C1 segment of cervical spinal cord (tissue), 14 donors: ENCODE measurements at regions not wholly inside any gene's neighbourhood (a gene's known extent, or its start where the extent isn't known, plus 50 kb on each side); places are given as distances from the start of the nearest gene placed in this dataset.
"Not testable (repeated sequence)": the region's sequence is repeated elsewhere in the genome, so short reads cannot be mapped to it uniquely, and the experiment has no call there.

Experiments
- DNase-seq, 14 donors: peaks; one replicate each; lab custom pipeline; 2025; lab: John Stamatoyannopoulos, UW

- peak in 5 of 14 donors; percentile 2 to 72 (median 4) for DNase-seq
Measured at GRCh38 chr3:82030916-82031315, 269.5 kb upstream of the GBE1 start.

- DNase-seq: no peak
Measured at GRCh38 chr3:82022836-82023235, 261.4 kb upstream of the GBE1 start.

- DNase-seq: no peak
Measured at GRCh38 chr3:82020282-82020681, 258.8 kb upstream of the GBE1 start.

GRCh38 chr3:82015241-82015640 lies 253.8 kb upstream of the GBE1 start:
- no peak for DNase-seq

GRCh38 chr3:82012775-82013174 lies 251.3 kb upstream of the GBE1 start:
- DNase-seq: no peak

GRCh38 chr3:82011336-82011735 lies 249.9 kb upstream of the GBE1 start:
- no peak for DNase-seq

- no peak for DNase-seq
Measured at GRCh38 chr3:82005266-82005665, 243.8 kb upstream of the GBE1 start.

- DNase-seq: no peak
Measured at GRCh38 chr3:82004266-82004665, 242.8 kb upstream of the GBE1 start.

- DNase-seq: no peak
Measured at GRCh38 chr3:82002986-82003642, 241.7 kb upstream of the GBE1 start.

GRCh38 chr3:82002491-82002890 lies 241.0 kb upstream of the GBE1 start:
- DNase-seq: no peak

- DNase-seq: peak in 1 of 14 donors; percentile 45
Measured at GRCh38 chr3:82001276-82001923, 240.0 kb upstream of the GBE1 start.

- peak in 1 of 14 donors; percentile 77 for DNase-seq
Measured at GRCh38 chr3:82000773-82001172, 239.3 kb upstream of the GBE1 start.

- DNase-seq: no peak
Measured at GRCh38 chr3:82000350-82000749, 238.9 kb upstream of the GBE1 start.

- DNase-seq: no peak
Measured at GRCh38 chr3:81998907-81999306, 237.5 kb upstream of the GBE1 start.

- peak in 1 of 14 donors; percentile 46 for DNase-seq
Measured at GRCh38 chr3:81998139-81998755, 236.8 kb upstream of the GBE1 start.

- no peak for DNase-seq
Measured at GRCh38 chr3:81997390-81997789, 235.9 kb upstream of the GBE1 start.

GRCh38 chr3:81995329-81995728 lies 233.9 kb upstream of the GBE1 start:
- DNase-seq: no peak

- DNase-seq: no peak
Measured at GRCh38 chr3:81989758-81990157, 228.3 kb upstream of the GBE1 start.

GRCh38 chr3:81989274-81989673 lies 227.8 kb upstream of the GBE1 start:
- DNase-seq: no peak

GRCh38 chr3:81987412-81987811 lies 226.0 kb upstream of the GBE1 start:
- DNase-seq: not testable (repeated sequence)

- no peak for DNase-seq
Measured at GRCh38 chr3:81985996-81986723, 224.7 kb upstream of the GBE1 start.

- no peak for DNase-seq
Measured at GRCh38 chr3:81983382-81983781, 221.9 kb upstream of the GBE1 start.
